ENCODE measurements at regions not wholly inside any gene's neighbourhood (a gene's known extent, or its start where the extent isn't known, plus 50 kb on each side); places are given as distances from the start of the nearest gene placed in this dataset.
A peak's percentile ranks its signal among the peaks of the same experiment; 100 is the strongest.

DNA sequence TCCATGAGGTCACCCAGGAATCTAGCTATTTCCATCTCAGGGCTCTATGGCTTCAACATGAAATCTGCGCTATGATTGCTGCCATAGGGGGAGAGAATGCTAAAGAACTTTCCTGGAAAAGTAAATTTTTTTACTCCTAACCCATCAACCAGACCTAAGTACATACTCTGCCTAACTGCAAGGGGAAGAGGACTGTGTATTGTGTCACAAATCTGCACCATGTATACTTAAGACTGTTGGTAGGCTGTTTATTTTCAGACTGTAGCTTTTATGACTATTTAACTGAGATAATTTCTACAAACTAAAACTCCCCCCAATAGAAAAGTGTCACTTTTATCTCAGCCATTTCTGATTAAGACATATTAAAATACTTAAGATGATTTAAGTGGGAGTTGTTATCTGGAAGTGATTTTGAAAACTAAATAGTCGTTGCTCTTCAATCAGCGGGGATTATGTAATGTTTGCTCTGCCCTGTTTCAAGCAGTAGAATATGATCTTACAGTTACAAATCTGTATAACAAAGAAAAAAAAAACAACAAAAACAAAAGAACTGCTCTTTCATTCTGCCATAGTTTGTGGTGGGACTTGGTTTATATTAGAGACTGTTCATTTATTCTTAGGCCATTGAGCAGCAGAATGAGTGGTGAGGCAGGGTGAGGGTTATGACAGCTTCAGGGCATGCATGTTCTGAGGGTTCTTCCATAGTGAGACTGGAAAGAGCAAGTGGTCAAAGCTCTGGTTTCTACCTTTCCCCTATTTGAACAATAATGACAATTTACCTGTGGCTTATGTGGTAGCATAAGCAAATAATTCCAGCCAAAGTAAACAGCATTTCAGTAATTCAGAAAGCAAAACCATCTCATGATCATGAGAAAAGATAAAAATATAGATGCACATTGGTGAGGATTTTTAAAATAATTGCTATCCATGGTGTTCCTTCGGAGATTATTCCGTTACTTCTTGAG is 126.3 kb upstream of the CEP162 start (continued):
- TF ChIP-seq, protein P1, sequence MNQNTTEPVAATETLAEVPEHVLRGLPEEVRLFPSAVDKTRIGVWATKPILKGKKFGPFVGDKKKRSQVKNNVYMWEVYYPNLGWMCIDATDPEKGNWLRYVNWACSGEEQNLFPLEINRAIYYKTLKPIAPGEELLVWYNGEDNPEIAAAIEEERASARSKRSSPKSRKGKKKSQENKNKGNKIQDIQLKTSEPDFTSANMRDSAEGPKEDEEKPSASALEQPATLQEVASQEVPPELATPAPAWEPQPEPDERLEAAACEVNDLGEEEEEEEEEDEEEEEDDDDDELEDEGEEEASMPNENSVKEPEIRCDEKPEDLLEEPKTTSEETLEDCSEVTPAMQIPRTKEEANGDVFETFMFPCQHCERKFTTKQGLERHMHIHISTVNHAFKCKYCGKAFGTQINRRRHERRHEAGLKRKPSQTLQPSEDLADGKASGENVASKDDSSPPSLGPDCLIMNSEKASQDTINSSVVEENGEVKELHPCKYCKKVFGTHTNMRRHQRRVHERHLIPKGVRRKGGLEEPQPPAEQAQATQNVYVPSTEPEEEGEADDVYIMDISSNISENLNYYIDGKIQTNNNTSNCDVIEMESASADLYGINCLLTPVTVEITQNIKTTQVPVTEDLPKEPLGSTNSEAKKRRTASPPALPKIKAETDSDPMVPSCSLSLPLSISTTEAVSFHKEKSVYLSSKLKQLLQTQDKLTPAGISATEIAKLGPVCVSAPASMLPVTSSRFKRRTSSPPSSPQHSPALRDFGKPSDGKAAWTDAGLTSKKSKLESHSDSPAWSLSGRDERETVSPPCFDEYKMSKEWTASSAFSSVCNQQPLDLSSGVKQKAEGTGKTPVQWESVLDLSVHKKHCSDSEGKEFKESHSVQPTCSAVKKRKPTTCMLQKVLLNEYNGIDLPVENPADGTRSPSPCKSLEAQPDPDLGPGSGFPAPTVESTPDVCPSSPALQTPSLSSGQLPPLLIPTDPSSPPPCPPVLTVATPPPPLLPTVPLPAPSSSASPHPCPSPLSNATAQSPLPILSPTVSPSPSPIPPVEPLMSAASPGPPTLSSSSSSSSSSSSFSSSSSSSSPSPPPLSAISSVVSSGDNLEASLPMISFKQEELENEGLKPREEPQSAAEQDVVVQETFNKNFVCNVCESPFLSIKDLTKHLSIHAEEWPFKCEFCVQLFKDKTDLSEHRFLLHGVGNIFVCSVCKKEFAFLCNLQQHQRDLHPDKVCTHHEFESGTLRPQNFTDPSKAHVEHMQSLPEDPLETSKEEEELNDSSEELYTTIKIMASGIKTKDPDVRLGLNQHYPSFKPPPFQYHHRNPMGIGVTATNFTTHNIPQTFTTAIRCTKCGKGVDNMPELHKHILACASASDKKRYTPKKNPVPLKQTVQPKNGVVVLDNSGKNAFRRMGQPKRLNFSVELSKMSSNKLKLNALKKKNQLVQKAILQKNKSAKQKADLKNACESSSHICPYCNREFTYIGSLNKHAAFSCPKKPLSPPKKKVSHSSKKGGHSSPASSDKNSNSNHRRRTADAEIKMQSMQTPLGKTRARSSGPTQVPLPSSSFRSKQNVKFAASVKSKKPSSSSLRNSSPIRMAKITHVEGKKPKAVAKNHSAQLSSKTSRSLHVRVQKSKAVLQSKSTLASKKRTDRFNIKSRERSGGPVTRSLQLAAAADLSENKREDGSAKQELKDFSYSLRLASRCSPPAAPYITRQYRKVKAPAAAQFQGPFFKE (tag by site-specific recombination; IDR thresholded peaks at IDR 0.05; ENCODE audit: borderline replicate concordance) = no peak

DNA sequence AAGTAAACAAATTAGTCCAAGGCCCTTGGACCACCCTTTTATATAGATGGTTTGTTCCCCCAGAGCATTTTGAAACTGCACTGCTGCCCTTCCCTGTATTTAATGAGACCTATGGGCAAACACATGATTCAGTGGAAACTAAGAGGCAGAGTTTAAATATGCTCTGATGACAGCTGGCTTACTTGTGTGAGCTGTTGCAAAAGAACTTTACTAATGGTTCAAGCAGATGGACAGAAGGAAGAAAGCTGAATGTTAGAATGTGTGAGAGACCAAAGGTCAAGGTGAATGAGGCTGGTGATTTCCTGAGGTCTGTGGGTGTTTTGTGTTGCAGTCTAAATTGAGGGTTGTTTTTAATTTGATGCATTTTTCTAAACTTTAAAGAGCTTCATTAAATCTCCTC is 123.0 kb upstream of the CEP162 start:
- ChIA-PET CTCF (no interaction called here), POLR2A (no interaction called here)
- Histone ChIP-seq H3K27ac (ENCODE audit: extremely low read depth, low read depth, low read length) (no peak overlapping the region), H3K4me1 (ENCODE audit: control insufficient read depth, insufficient read depth, low read length) (peaks cover 11% of the 10 kb centered on the region), H3K36me3 (ENCODE audit: control insufficient read depth in 2 of 2, insufficient read depth in 1 of 2, low read length in 2 of 2) (no peaks in the 10 kb centered on the region), H3K4me3 (ENCODE audit: low read depth, low read length) (no peak overlapping the region), H3K9me3 (ENCODE audit: control insufficient read depth, insufficient read depth, low read depth, low read length) (no peaks in the 10 kb centered on the region)
- TF ChIP-seq ZNF292 (tag by site-specific recombination; IDR thresholded peaks at IDR 0.05; ENCODE audit: borderline replicate concordance, low read depth) (no peak), FEZF1 (tag by site-specific recombination; IDR thresholded peaks at IDR 0.05) (peak; percentile 63), PRDM10 (tag by site-specific recombination; IDR thresholded peaks at IDR 0.05) (peak; percentile 54; the same call in 1 of the 2 replicates), ZNF639 (tag by site-specific recombination; IDR thresholded peaks at IDR 0.05) (no peak)
- TF ChIP-seq, protein P2, sequence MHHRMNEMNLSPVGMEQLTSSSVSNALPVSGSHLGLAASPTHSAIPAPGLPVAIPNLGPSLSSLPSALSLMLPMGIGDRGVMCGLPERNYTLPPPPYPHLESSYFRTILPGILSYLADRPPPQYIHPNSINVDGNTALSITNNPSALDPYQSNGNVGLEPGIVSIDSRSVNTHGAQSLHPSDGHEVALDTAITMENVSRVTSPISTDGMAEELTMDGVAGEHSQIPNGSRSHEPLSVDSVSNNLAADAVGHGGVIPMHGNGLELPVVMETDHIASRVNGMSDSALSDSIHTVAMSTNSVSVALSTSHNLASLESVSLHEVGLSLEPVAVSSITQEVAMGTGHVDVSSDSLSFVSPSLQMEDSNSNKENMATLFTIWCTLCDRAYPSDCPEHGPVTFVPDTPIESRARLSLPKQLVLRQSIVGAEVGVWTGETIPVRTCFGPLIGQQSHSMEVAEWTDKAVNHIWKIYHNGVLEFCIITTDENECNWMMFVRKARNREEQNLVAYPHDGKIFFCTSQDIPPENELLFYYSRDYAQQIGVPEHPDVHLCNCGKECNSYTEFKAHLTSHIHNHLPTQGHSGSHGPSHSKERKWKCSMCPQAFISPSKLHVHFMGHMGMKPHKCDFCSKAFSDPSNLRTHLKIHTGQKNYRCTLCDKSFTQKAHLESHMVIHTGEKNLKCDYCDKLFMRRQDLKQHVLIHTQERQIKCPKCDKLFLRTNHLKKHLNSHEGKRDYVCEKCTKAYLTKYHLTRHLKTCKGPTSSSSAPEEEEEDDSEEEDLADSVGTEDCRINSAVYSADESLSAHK (tag by site-specific recombination; IDR thresholded peaks at IDR 0.05) = 0 out of 2 replicates have a peak, but pooled peaks have one; percentile 48
- TF ChIP-seq, protein P3, sequence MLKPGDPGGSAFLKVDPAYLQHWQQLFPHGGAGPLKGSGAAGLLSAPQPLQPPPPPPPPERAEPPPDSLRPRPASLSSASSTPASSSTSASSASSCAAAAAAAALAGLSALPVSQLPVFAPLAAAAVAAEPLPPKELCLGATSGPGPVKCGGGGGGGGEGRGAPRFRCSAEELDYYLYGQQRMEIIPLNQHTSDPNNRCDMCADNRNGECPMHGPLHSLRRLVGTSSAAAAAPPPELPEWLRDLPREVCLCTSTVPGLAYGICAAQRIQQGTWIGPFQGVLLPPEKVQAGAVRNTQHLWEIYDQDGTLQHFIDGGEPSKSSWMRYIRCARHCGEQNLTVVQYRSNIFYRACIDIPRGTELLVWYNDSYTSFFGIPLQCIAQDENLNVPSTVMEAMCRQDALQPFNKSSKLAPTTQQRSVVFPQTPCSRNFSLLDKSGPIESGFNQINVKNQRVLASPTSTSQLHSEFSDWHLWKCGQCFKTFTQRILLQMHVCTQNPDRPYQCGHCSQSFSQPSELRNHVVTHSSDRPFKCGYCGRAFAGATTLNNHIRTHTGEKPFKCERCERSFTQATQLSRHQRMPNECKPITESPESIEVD (tag by site-specific recombination; IDR thresholded peaks at IDR 0.05) = peak; percentile 11; the same call in 1 of the 2 replicates

All from HEK293 (cell line).